Ovary (tissue), 3 donors: ENCODE measurements at regions not wholly inside any gene's neighbourhood (a gene's known extent, or its start where the extent isn't known, plus 50 kb on each side); places are given as distances from the start of the nearest gene placed in this dataset.

ENCODE experiments used
- EP300 ChIP-seq: sonication (generic); formaldehyde crosslinking; IDR thresholded peaks from one replicate; pipeline ENCODE4 v1.6.1; 2017; ENCODE audit warnings: antibody characterized with exemption
- POLR2A ChIP-seq: fragments of 450-650 bp; IDR thresholded peaks from one replicate; pipeline ENCODE4 v1.6.1; 2017; ENCODE audit warnings: antibody characterized with exemption, mild to moderate bottlenecking, moderate library complexity
- TF ChIP-seq, protein P1 (sequence below), 3 donors: fragments of 450-650 bp in 2 of 3; fragments of 200-600 bp in 1 of 3; IDR thresholded peaks; one replicate each; pipeline versions ENCODE4 v1.5.1 to v1.8.0; 2016 to 2022; ENCODE audit warnings: antibody characterized with exemption in 3 of 3, mild to moderate bottlenecking in 1 of 3
- donor health status: DM: no; HTN: no; CAD: no.

DNA sequence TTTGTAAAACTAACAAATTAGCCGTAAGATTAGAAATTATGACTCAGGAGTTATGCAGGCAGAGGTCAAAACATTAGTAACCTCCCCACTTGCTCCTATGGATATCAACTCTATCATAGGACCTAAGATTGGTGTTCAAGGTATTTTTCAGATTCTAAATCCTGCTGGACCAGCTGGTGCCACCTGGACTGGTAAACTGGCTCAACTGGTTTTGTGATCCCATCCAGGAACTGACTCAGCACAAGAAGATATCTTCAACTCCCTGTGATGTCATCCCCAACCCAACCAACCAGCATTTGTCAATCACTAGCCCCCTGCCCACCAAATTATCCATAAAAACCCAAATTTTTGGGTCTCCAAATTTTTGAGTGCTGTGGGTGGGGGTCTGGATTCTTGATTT lies 98.1 kb upstream of the OR4E1 start:
- TF ChIP-seq, protein P1, sequence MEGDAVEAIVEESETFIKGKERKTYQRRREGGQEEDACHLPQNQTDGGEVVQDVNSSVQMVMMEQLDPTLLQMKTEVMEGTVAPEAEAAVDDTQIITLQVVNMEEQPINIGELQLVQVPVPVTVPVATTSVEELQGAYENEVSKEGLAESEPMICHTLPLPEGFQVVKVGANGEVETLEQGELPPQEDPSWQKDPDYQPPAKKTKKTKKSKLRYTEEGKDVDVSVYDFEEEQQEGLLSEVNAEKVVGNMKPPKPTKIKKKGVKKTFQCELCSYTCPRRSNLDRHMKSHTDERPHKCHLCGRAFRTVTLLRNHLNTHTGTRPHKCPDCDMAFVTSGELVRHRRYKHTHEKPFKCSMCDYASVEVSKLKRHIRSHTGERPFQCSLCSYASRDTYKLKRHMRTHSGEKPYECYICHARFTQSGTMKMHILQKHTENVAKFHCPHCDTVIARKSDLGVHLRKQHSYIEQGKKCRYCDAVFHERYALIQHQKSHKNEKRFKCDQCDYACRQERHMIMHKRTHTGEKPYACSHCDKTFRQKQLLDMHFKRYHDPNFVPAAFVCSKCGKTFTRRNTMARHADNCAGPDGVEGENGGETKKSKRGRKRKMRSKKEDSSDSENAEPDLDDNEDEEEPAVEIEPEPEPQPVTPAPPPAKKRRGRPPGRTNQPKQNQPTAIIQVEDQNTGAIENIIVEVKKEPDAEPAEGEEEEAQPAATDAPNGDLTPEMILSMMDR (IDR thresholded peaks at IDR 0.05), result no peak
- TF ChIP-seq EP300 (no peak), POLR2A (no peak)
